ENCODE measurements at regions not wholly inside any gene's neighbourhood (a gene's known extent, or its start where the extent isn't known, plus 50 kb on each side); places are given as distances from the start of the nearest gene placed in this dataset.

- no peak for DNase-seq (ENCODE audit: low read depth in 2 of 2)
Measured at GRCh38 chr11:116162086-116162885, 610.5 kb downstream of the BUD13 start.

- no peak for DNase-seq (ENCODE audit: low read depth in 2 of 2)
Measured at GRCh38 chr11:116148645-116149044, 624.1 kb downstream of the BUD13 start.

GRCh38 chr11:116148056-116148455, 624.7 kb downstream of the BUD13 start:
- no peak for DNase-seq (ENCODE audit: low read depth in 2 of 2)

GRCh38 chr11:116145187-116145865, 627.5 kb downstream of the BUD13 start:
- DNase-seq (ENCODE audit: low read depth in 2 of 2), result no peak

- DNase-seq (ENCODE audit: low read depth in 2 of 2), result no peak
Measured at GRCh38 chr11:116144387-116144958, 628.3 kb downstream of the BUD13 start.

- no peak for DNase-seq (ENCODE audit: low read depth in 2 of 2)
Measured at GRCh38 chr11:116138280-116138679, 634.1 kb upstream of the CADM1 start.

- no peak for DNase-seq (ENCODE audit: low read depth in 2 of 2)
Measured at GRCh38 chr11:116137753-116138152, 633.5 kb upstream of the CADM1 start.

GRCh38 chr11:116136987-116137674, 632.9 kb upstream of the CADM1 start:
- DNase-seq (ENCODE audit: low read depth in 2 of 2), result no peak

GRCh38 chr11:116135891-116136290, 631.7 kb upstream of the CADM1 start:
- DNase-seq (ENCODE audit: low read depth in 2 of 2), result no peak

GRCh38 chr11:116134450-116134849, 630.2 kb upstream of the CADM1 start:
- DNase-seq (ENCODE audit: low read depth in 2 of 2), result no peak

GRCh38 chr11:116132273-116132978, 628.2 kb upstream of the CADM1 start:
- DNase-seq (ENCODE audit: low read depth in 2 of 2), result no peak

- no peak for DNase-seq (ENCODE audit: low read depth in 2 of 2)
Measured at GRCh38 chr11:116130122-116130521, 625.9 kb upstream of the CADM1 start.

- DNase-seq (ENCODE audit: low read depth in 2 of 2), result no peak
Measured at GRCh38 chr11:116129456-116129855, 625.2 kb upstream of the CADM1 start.

GRCh38 chr11:116126562-116126961, 622.3 kb upstream of the CADM1 start:
- no peak for DNase-seq (ENCODE audit: low read depth in 2 of 2)

- no peak for DNase-seq (ENCODE audit: low read depth in 2 of 2)
Measured at GRCh38 chr11:116124922-116125714, 620.9 kb upstream of the CADM1 start.

GRCh38 chr11:116123739-116124138, 619.5 kb upstream of the CADM1 start:
- no peak for DNase-seq (ENCODE audit: low read depth in 2 of 2)

GRCh38 chr11:116122697-116123472, 618.7 kb upstream of the CADM1 start:
- no peak for DNase-seq (ENCODE audit: low read depth in 2 of 2)

GRCh38 chr11:116119158-116119557, 614.9 kb upstream of the CADM1 start:
- DNase-seq (ENCODE audit: low read depth in 2 of 2), result no peak

- DNase-seq (ENCODE audit: low read depth in 2 of 2), result no peak
Measured at GRCh38 chr11:116118138-116118470, 613.9 kb upstream of the CADM1 start.

Measured in stimulated activated CD4-positive, alpha-beta T cell treated with anti-CD3 and anti-CD28 coated beads, Interleukin-1b, Interleukin-23, amount 100 ng/mL, for 4 hours (primary cell).